ENCODE measurements at regions not wholly inside any gene's neighbourhood (a gene's known extent, or its start where the extent isn't known, plus 50 kb on each side); places are given as distances from the start of the nearest gene placed in this dataset.

- DNase-seq (ENCODE audit: low spot score): no peak
These were observed 166.6 kb upstream of the SOX4 start for GRCh38 chr6:21426841-21427490.

- no peak for DNase-seq (ENCODE audit: low spot score)
These were observed 164.3 kb upstream of the SOX4 start for GRCh38 chr6:21429291-21429690.

GRCh38 chr6:21431526-21431925 lies 162.0 kb upstream of the SOX4 start:
- no peak for DNase-seq (ENCODE audit: low spot score)

- no peak for DNase-seq (ENCODE audit: low spot score)
These were observed 156.9 kb upstream of the SOX4 start for GRCh38 chr6:21436625-21437024.

- no peak for DNase-seq (ENCODE audit: low spot score)
These were observed 156.0 kb upstream of the SOX4 start for GRCh38 chr6:21437581-21437980.

- DNase-seq (ENCODE audit: low spot score): no peak
These were observed 155.1 kb upstream of the SOX4 start for GRCh38 chr6:21438237-21438985.

GRCh38 chr6:21438986-21439352 lies 154.6 kb upstream of the SOX4 start:
- no peak for DNase-seq (ENCODE audit: low spot score)

- DNase-seq (ENCODE audit: low spot score): no peak
These were observed 152.2 kb upstream of the SOX4 start for GRCh38 chr6:21441386-21441785.

GRCh38 chr6:21442874-21443273 lies 150.7 kb upstream of the SOX4 start:
- no peak for DNase-seq (ENCODE audit: low spot score)

GRCh38 chr6:21444711-21445260 lies 148.8 kb upstream of the SOX4 start:
- no peak for DNase-seq (ENCODE audit: low spot score)

- DNase-seq (ENCODE audit: low spot score): no peak
These were observed 145.6 kb upstream of the SOX4 start for GRCh38 chr6:21447987-21448386.

GRCh38 chr6:21448485-21449109 lies 145.0 kb upstream of the SOX4 start:
- DNase-seq (ENCODE audit: low spot score): no peak

GRCh38 chr6:21450149-21450548 lies 143.4 kb upstream of the SOX4 start:
- DNase-seq (ENCODE audit: low spot score): no peak

GRCh38 chr6:21450628-21451027 lies 142.9 kb upstream of the SOX4 start:
- no peak for DNase-seq (ENCODE audit: low spot score)

- no peak for DNase-seq (ENCODE audit: low spot score)
These were observed 142.0 kb upstream of the SOX4 start for GRCh38 chr6:21451546-21452013.

- no peak for DNase-seq (ENCODE audit: low spot score)
These were observed 139.3 kb upstream of the SOX4 start for GRCh38 chr6:21454262-21454661.

GRCh38 chr6:21455071-21455470 lies 138.5 kb upstream of the SOX4 start:
- DNase-seq (ENCODE audit: low spot score): no peak

- DNase-seq (ENCODE audit: low spot score): no peak
These were observed 135.9 kb upstream of the SOX4 start for GRCh38 chr6:21457647-21458046.

- no peak for DNase-seq (ENCODE audit: low spot score)
These were observed 133.9 kb upstream of the SOX4 start for GRCh38 chr6:21459641-21460040.

- no peak for DNase-seq (ENCODE audit: low spot score)
These were observed 131.6 kb upstream of the SOX4 start for GRCh38 chr6:21461844-21462518.

- no peak for DNase-seq (ENCODE audit: low spot score)
These were observed 131.1 kb upstream of the SOX4 start for GRCh38 chr6:21462519-21462852.

- no peak for DNase-seq (ENCODE audit: low spot score)
These were observed 126.5 kb upstream of the SOX4 start for GRCh38 chr6:21467091-21467490.

All from mucosa of gallbladder (tissue), 1 donor.